GM10248 (cell line): ENCODE measurements at regions not wholly inside any gene's neighbourhood (a gene's known extent, or its start where the extent isn't known, plus 50 kb on each side); places are given as distances from the start of the nearest gene placed in this dataset.

Experiments used
- CTCF ChIA-PET: fragments of 300-600 bp; sonication (Branson Sonifier 250); formaldehyde crosslinking; extraction: SDS; loops from one replicate; lab custom pipeline; 2021; ENCODE audit warnings: antibody characterized with exemption; lab: Yijun Ruan, JAX
- POLR2A ChIA-PET: fragments of 350-650 bp; sonication (Branson Sonifier 250); formaldehyde crosslinking; extraction: SDS; loops from one replicate; lab custom pipeline; 2020; ENCODE audit warnings: antibody characterized with exemption; lab: Yijun Ruan, JAX
- DNase-seq: peaks from one replicate; pipeline ENCODE4 v3.0.0; 2012; ENCODE audit errors: extremely low spot score
- TF ChIP-seq, protein P1 (sequence below): IDR thresholded peaks from 2 replicates; pipeline ENCODE4 v1.5.1; 2012; ENCODE audit warnings: mild to moderate bottlenecking, low read depth; ENCODE audit errors: extremely low read depth, missing control alignments, control extremely low read depth

DNA sequence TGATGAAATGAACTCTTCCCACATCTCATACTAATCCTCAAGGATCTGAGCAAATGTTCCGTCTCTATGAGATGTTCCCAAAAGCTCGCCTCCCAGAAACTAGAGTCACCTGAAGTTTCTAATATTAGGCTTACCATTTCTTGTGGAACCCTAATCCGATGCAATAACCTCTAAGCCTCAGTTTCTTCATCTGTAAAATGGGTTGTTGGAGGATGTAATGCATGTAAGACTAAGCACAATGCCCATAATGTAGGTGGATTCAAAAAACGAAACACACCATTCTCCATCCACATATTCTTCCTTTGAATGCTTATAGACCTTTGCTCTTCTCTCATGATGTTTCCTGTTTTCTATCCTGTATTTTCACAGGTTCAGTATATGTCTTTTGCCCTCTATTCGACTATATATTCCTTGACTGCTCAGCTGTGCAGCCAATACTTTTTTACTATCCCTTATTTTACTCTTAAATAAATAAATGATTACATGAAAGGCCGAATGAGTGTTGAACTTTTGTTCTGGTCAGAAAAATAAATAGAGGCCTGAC is 307.3 kb upstream of the G2E3 start:
- TF ChIP-seq, protein P1, sequence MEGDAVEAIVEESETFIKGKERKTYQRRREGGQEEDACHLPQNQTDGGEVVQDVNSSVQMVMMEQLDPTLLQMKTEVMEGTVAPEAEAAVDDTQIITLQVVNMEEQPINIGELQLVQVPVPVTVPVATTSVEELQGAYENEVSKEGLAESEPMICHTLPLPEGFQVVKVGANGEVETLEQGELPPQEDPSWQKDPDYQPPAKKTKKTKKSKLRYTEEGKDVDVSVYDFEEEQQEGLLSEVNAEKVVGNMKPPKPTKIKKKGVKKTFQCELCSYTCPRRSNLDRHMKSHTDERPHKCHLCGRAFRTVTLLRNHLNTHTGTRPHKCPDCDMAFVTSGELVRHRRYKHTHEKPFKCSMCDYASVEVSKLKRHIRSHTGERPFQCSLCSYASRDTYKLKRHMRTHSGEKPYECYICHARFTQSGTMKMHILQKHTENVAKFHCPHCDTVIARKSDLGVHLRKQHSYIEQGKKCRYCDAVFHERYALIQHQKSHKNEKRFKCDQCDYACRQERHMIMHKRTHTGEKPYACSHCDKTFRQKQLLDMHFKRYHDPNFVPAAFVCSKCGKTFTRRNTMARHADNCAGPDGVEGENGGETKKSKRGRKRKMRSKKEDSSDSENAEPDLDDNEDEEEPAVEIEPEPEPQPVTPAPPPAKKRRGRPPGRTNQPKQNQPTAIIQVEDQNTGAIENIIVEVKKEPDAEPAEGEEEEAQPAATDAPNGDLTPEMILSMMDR: no peak
- no peak for DNase-seq
- ChIA-PET CTCF (interaction anchor here (1.1 to 2.0 kb wide), 2 partner anchors 12 to 19 kb away, joined by 3 to 8 read pairs; no protein-coding TSS in a partner anchor), POLR2A (no interaction called here)

DNA sequence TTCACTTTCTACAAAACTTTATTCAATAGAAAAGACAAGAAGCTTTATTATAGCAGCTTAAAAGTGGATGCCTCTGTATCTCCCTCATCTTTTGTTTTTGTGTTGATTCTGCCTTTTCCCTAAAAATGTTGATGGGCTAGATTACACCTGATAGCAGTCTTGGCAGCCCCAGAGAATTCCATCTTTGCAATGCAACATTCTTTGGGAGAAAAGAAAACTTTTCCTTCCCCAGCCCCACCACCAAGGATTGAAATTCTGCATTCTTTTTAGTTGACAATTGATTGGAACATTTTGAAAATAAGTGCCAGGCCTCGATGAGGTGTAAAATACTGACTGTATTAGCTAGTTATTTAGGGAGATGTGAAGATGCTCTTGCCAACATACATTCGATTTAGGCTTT is 306.8 kb upstream of the G2E3 start:
- POLR2A ChIA-PET: no interaction called here
- CTCF ChIA-PET: interaction anchor here (1.1 to 2.0 kb wide), 2 partner anchors 12 to 18 kb away, joined by 3 to 8 read pairs; no protein-coding TSS in a partner anchor
- DNase-seq: no peak
- TF ChIP-seq, protein P1: no peak

DNA sequence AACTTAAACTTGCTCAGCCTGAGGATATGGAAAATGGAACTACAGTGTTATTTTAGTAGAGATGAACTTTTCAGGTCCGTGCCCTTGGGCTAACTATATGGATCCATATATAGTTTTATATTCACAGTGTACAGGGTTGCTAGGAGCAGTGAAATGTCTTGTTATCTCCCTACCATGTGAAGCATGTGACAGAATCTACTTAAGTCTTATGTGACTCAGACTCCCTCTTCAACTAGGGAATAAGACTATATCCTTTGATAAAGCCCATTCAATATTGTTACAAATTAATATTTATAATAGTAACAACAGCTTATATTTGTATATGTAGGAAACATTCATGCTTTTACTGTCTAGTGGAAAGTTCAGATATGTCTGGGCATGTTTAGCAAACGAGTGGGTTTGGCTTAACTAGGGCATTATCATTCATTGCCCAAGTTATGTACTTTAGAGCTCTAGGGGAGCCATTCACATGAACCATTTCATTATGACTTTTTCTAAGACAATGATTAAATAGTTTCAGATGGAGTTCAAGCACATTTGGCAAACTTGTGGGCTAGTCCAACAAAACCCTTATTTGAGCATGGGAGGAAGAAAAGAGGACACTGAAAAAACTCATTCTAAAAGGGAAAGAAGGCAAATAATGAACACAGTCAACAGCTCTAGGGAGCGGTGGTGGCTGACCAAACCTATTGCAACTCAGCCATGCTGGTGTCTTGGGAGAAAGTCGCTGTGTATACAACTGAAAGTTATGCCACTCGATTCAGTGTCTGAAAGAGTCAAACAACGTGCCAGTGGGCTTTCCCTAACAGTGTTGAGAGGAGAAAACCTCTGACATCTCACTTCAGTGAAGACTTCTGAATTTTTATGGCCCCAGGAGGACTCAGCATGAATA is 305.9 kb upstream of the G2E3 start:
- DNase-seq: no peak
- TF ChIP-seq, protein P1: no peak
- POLR2A ChIA-PET: no interaction called here
- CTCF ChIA-PET: interaction anchor here (1.4 kb wide), 1 partner anchor 21 kb away, joined by 5 read pairs; no protein-coding TSS in a partner anchor

DNA sequence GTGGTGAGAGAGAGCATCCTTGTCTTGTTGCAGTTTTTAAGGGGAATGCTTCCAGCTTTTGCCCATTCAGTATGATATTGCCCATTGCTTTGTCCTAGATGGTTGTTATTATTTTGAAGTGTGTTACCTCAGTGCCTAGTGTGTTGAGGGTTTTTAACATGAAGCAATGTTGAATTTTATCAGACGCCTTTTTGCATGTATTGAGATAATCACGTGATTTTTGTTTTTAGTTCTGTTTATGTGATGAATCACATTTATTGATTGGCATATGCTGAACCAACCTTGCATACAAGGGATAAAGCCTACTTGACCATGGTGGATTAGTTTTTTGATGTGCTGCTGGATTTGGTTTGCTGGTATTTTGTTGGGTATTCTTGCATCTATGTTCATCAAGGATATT is 302.3 kb upstream of the G2E3 start:
- ChIA-PET CTCF (interaction anchor here (1.4 to 7.6 kb wide), 2 partner anchors 11 to 16 kb away, joined by 3 to 73 read pairs; no protein-coding TSS in a partner anchor), POLR2A (no interaction called here)
- no peak for DNase-seq
- TF ChIP-seq, protein P1: no peak

DNA sequence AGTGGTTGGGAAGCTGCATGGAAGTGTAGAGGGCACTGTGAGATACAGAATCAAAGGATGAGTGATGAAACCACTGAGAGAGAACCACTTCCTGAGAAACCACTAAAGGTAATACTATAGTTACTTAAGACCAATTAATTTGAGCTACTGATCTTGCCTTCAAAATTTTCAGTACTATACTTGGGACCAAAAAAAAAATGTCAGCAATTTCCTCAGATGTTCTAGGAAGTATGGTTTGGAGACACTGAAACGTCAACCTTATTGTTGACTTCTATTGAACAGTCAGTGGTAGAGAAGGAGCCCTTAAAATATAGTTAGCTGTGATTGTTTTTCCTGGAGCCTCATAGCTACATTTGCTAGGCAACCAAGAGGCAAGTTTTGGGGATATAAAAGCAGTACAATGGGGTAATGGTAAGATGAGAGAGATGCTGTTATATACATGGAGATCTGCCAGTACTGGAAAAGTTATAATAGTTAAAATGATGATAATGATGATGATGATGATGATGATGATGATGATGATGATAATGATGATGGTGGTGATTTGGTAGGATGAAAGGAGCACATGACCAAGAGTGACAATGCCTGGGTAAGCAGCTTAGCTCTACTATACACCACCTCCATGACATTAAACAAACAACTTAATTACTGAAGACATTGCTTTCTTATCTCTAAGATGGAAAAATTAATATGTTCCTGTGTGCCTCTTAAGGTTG is 300.9 kb upstream of the G2E3 start:
- TF ChIP-seq, protein P1: no peak
- DNase-seq: no peak
- POLR2A ChIA-PET: no interaction called here
- CTCF ChIA-PET: interaction anchor here (0.9 to 7.6 kb wide), 4 partner anchors 12 to 25 kb away, joined by 3 to 73 read pairs (median 3); no protein-coding TSS in a partner anchor
